H1 (cell line): ENCODE measurements at regions not wholly inside any gene's neighbourhood (a gene's known extent, or its start where the extent isn't known, plus 50 kb on each side); places are given as distances from the start of the nearest gene placed in this dataset.
A peak's percentile ranks its signal among the peaks of the same experiment; 100 is the strongest.

Source experiments
- CTCF ChIA-PET: fragments of 300-600 bp; sonication (Branson Sonifier 250); formaldehyde crosslinking; loops from one replicate; lab custom pipeline; 2021; ENCODE audit not compliant: partially characterized antibody; lab: Charles Lee
- POLR2A ChIA-PET: fragments of 300-600 bp; sonication (Branson Sonifier 250); formaldehyde crosslinking; loops from one replicate; lab custom pipeline; 2021; ENCODE audit warnings: inconsistent platforms; ENCODE audit not compliant: partially characterized antibody; lab: Charles Lee
- DNase-seq, 2 experiments: peaks; one replicate each; pipeline versions ENCODE4 v3.0.0 to v3.0.0-alpha.2; 2010 to 2022; ENCODE audit warnings: low spot score in 2 of 2, low read depth in 1 of 2, mixed read lengths in 1 of 2
- FAIRE-seq: peaks from 2 replicates; lab custom pipeline; 2011; peaks lifted over from hg19 to GRCh38; lab: Jason Lieb, UNC
- H2AFZ ChIP-seq: 2 replicates; pipeline ENCODE4 v1.8.1; 2012; ENCODE audit warnings: low read length, inconsistent platforms
- H2AK5ac ChIP-seq: 2 replicates; pipeline ENCODE4 v1.6.1; 2013; ENCODE audit warnings: low read depth, low read length
- H2BK120ac ChIP-seq: replicated peaks from 2 replicates; pipeline ENCODE3; 2013; ENCODE audit warnings: low read depth, low read length, inconsistent platforms
- H2BK12ac ChIP-seq: 2 replicates; pipeline ENCODE4 v1.6.1; 2013; ENCODE audit warnings: low read depth, low read length
- H2BK15ac ChIP-seq: 2 replicates; pipeline ENCODE4 v1.6.1; 2013; ENCODE audit warnings: low read length
- H2BK20ac ChIP-seq: 2 replicates; pipeline ENCODE4 v1.6.1; 2013; ENCODE audit warnings: low read length
- H2BK5ac ChIP-seq: 2 replicates; pipeline ENCODE4 v1.6.1; 2013; ENCODE audit warnings: low read depth, low read length
- H3K14ac ChIP-seq: 2 replicates; pipeline ENCODE4 v1.6.1; 2013; ENCODE audit warnings: inconsistent platforms; ENCODE audit not compliant: insufficient read length
- H3K18ac ChIP-seq: 2 replicates; pipeline ENCODE4 v1.6.1; 2013; ENCODE audit warnings: low read length; ENCODE audit errors: extremely low read depth
- H3K23ac ChIP-seq: 2 replicates; pipeline ENCODE4 v1.6.1; 2013; ENCODE audit warnings: inconsistent platforms; ENCODE audit not compliant: insufficient read length
- H3K23me2 ChIP-seq: 2 replicates; pipeline ENCODE4 v1.6.1; 2013; ENCODE audit warnings: low read depth, low read length
- H3K27ac ChIP-seq: 2 replicates; pipeline ENCODE4 v1.6.1; 2011; ENCODE audit warnings: low read depth, low read length, inconsistent platforms
- H3K27me3 ChIP-seq, 4 experiments: replicated peaks in 1 of 4; 1 replicate in 1 of 4; 2 replicates in 3 of 4; pipeline versions ENCODE4 v1.6.1 to v1.8.1; 2011 to 2013; ENCODE audit warnings: low read length in 3 of 4, mild to moderate bottlenecking in 3 of 4, inconsistent platforms in 2 of 4, mixed read lengths in 2 of 4, moderate library complexity in 1 of 4; ENCODE audit not compliant: control insufficient read depth in 3 of 4, insufficient read depth in 3 of 4; ENCODE audit errors: extremely low read depth in 1 of 4
- H3K36me3 ChIP-seq, 4 experiments: 2 replicates each; pipeline versions ENCODE4 v1.6.1 to v1.8.1; 2011 to 2013; ENCODE audit warnings: mild to moderate bottlenecking in 4 of 4, low read length in 3 of 4, moderate library complexity in 2 of 4, control low read depth in 1 of 4, inconsistent platforms in 1 of 4; ENCODE audit not compliant: insufficient read depth in 4 of 4, control insufficient read depth in 2 of 4
- H3K4ac ChIP-seq: replicated peaks from 2 replicates; pipeline ENCODE3; 2013; ENCODE audit warnings: low read length, low read depth, mixed read lengths, inconsistent platforms; ENCODE audit not compliant: insufficient read length
- H3K4me1 ChIP-seq, 4 experiments: replicated peaks in 1 of 4; 1 replicate in 1 of 4; 2 replicates in 3 of 4; pipeline versions ENCODE4 v1.6.1 to v1.8.1; 2011 to 2013; ENCODE audit warnings: low read length in 3 of 4, inconsistent platforms in 2 of 4, mixed read lengths in 1 of 4; ENCODE audit not compliant: insufficient read depth in 4 of 4, control insufficient read depth in 3 of 4
- H3K4me2 ChIP-seq, 2 experiments: 2 replicates each; pipeline versions ENCODE4 v1.6.1 to v1.8.1; 2011 to 2013; ENCODE audit warnings: low read depth in 2 of 2, low read length in 2 of 2, control low read depth in 1 of 2, inconsistent platforms in 1 of 2, mild to moderate bottlenecking in 1 of 2; ENCODE audit not compliant: insufficient read depth in 1 of 2
- H3K4me3 ChIP-seq, 4 experiments: fragments of 200-600, 300-600 bp in 1 of 4; sonication (generic), shearing (Covaris generic), sonication (Bioruptor Twin) in 1 of 4; 2 replicates each; pipeline versions ENCODE4 v1.5.1 to v1.8.1; 2011 to 2016; ENCODE audit warnings: low read length in 4 of 4, low read depth in 3 of 4, control low read depth in 2 of 4, inconsistent platforms in 2 of 4, mild to moderate bottlenecking in 2 of 4, mixed read lengths in 1 of 4, moderate library complexity in 1 of 4; ENCODE audit not compliant: insufficient read depth in 2 of 4; ENCODE audit errors: extremely low read depth in 1 of 4
- H3K56ac ChIP-seq: replicated peaks from 2 replicates; pipeline ENCODE3; 2013; ENCODE audit warnings: low read depth, mild to moderate bottlenecking, mixed read lengths, low read length, inconsistent platforms; ENCODE audit not compliant: insufficient read length
- H3K79me1 ChIP-seq: 2 replicates; pipeline ENCODE4 v1.6.1; 2013; ENCODE audit warnings: low read depth, low read length, control low read depth
- H3K79me2 ChIP-seq, 2 experiments: 2 replicates each; pipeline versions ENCODE4 v1.6.1 to v1.8.1; 2012 to 2013; ENCODE audit warnings: low read length in 2 of 2, mild to moderate bottlenecking in 2 of 2, inconsistent platforms in 1 of 2; ENCODE audit not compliant: insufficient read depth in 2 of 2, control insufficient read depth in 1 of 2
- H3K9ac ChIP-seq, 4 experiments: replicated peaks in 1 of 4; 1 replicate in 1 of 4; 2 replicates in 3 of 4; pipeline versions ENCODE4 v1.6.1 to v1.8.1; 2011 to 2013; ENCODE audit warnings: low read depth in 3 of 4, low read length in 3 of 4, control low read depth in 2 of 4, mild to moderate bottlenecking in 2 of 4, moderate library complexity in 2 of 4, inconsistent platforms in 1 of 4; ENCODE audit errors: extremely low read depth in 1 of 4
- H3K9me3 ChIP-seq, 2 experiments: 2 replicates each; pipeline versions ENCODE4 v1.6.1 to v1.8.1; 2012 to 2013; ENCODE audit warnings: mild to moderate bottlenecking in 2 of 2, moderate library complexity in 2 of 2, control low read depth in 1 of 2, inconsistent platforms in 1 of 2, low read depth in 1 of 2, low read length in 1 of 2, mixed read lengths in 1 of 2; ENCODE audit not compliant: insufficient read depth in 2 of 2
- H4K20me1 ChIP-seq, 2 experiments: replicated peaks in 1 of 2; 2 replicates each; pipeline versions ENCODE3 to v1.8.1; 2011 to 2013; ENCODE audit warnings: inconsistent platforms in 2 of 2, low read length in 2 of 2, mild to moderate bottlenecking in 1 of 2; ENCODE audit not compliant: insufficient read depth in 2 of 2, control insufficient read depth in 1 of 2
- H4K5ac ChIP-seq: 2 replicates; pipeline ENCODE4 v1.6.1; 2013; ENCODE audit warnings: low read length, low read depth, mixed read lengths, inconsistent platforms; ENCODE audit not compliant: insufficient read length
- H4K8ac ChIP-seq: 2 replicates; pipeline ENCODE4 v1.8.0; 2013; ENCODE audit warnings: mild to moderate bottlenecking, moderate library complexity, low read length, inconsistent platforms; ENCODE audit not compliant: insufficient read depth; ENCODE audit errors: extremely low read depth
- H4K91ac ChIP-seq: replicated peaks from 2 replicates; pipeline ENCODE3; 2013; ENCODE audit warnings: low read length, mixed read lengths, inconsistent platforms; ENCODE audit not compliant: insufficient read length
- CEBPB ChIP-seq: IDR thresholded peaks from 2 replicates; pipeline ENCODE4 v1.6.1; 2012; ENCODE audit warnings: low read depth, low read length
- EGR1 ChIP-seq: IDR thresholded peaks from 2 replicates; pipeline ENCODE4 v1.6.1; 2011; ENCODE audit warnings: low read depth, low read length, borderline replicate concordance
- KDM5A ChIP-seq: fragments of 200-600 bp; IDR thresholded peaks from 2 replicates; pipeline ENCODE4 v1.7.1; 2012; ENCODE audit warnings: mild to moderate bottlenecking, low read length, inconsistent platforms, mixed read lengths
- TCF12 ChIP-seq: IDR thresholded peaks from 2 replicates; pipeline ENCODE4 v1.6.1; 2011; ENCODE audit warnings: low read depth, mild to moderate bottlenecking, low read length
- WGBS, 2 experiments: shearing (Covaris generic) in 1 of 2; methylation state at CpG; one replicate each; pipeline versions ENCODE4 v1.1.6 to v1.1.7; 2013 to 2015; ENCODE audit warnings: low lambda C conversion rate in 2 of 2, mixed read lengths in 2 of 2, inconsistent platforms in 1 of 2, low coverage in 1 of 2, missing lambda C conversion rate in 1 of 2; ENCODE audit not compliant: insufficient replicate concordance in 2 of 2, insufficient coverage in 1 of 2, insufficient read length in 1 of 2; ENCODE audit errors: extremely low coverage in 1 of 2, missing lambda C conversion rate in 1 of 2; 5-methylcytosine and 5-hydroxymethylcytosine counted together

DNA sequence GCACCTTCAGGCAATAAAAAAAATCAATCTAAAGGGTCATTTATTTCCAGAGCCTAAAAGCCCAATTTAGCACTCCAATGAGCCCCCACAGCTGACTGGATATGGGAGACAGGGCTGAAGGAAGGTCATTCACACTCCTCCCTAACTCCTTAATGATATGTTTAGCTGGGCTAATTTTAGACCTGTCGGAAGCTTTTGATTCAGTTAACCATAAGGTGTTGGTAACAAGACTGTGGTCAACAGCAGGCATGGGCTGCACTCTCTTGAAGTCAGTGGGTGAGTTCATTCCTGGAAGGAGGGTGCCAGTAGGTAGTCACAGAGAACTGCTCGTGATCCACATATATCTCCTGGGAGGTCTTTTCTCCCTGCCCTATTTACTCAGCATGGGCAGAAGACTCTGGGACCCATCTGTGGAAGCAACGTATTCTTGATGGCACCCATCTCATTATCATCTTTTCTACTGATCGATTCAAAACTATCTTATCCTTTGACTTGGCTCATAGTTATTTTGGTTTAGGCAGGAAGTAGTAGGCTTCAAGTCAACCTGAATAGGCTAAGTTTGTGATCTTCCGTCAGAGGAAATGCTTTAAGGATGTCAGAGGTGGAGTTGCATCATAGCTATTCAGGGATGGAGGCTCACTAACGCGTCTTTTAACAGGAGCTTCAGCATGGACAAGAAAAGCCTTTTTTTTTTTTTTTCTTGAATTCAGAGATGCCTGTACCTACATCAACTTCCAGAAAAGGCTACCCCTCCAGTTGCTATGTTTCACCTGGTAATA lies 367.7 kb upstream of the SLC30A5 start:
- H3K23ac ChIP-seq, result no peak overlapping the region
- H4K91ac ChIP-seq, result no peak overlapping the region
- H2BK5ac ChIP-seq, result no peak overlapping the region
- H2BK12ac ChIP-seq, result no peak overlapping the region
- no peak overlapping the region for H3K4me2 ChIP-seq
- no peak overlapping the region for H4K5ac ChIP-seq
- ChIA-PET CTCF (no interaction called here), POLR2A (no interaction called here)
- H3K23me2 ChIP-seq, result no peaks in the 10 kb centered on the region
- peaks cover 0 to 3% (median 0%) of the 10 kb centered on the region in 4 experiments; a peak in 1 of 7 replicates for H3K4me1 ChIP-seq
- no peak overlapping the region for H3K4ac ChIP-seq
- no peak overlapping the region for H2BK15ac ChIP-seq
- H2BK20ac ChIP-seq, result no peak overlapping the region
- H2AK5ac ChIP-seq, result no peak overlapping the region
- no peaks in the 10 kb centered on the region for H3K9me3 ChIP-seq
- no peaks in the 10 kb centered on the region for H4K20me1 ChIP-seq
- H3K4me3 ChIP-seq, result no peak overlapping the region
- no peaks in the 10 kb centered on the region for H3K79me1 ChIP-seq
- H3K27ac ChIP-seq, result no peak overlapping the region
- DNase-seq (no peak), FAIRE-seq (no peak)
- H2BK120ac ChIP-seq, result no peak overlapping the region
- no peak overlapping the region for H2AFZ ChIP-seq
- 94% methylated on average over 7 of the region's 7 CpGs; no CpG with 5 or more reads in 1 of the 2 experiments for WGBS, 2 experiments
- no peak overlapping the region for H3K14ac ChIP-seq
- H3K27me3 ChIP-seq, result no peaks in the 10 kb centered on the region
- no peak for TF ChIP-seq KDM5A
- no peak for TF ChIP-seq TCF12
- peak; percentile 20; the same call in 1 of the 2 replicates for TF ChIP-seq CEBPB
- TF ChIP-seq EGR1, result no peak
- no peak overlapping the region for H3K56ac ChIP-seq
- H3K79me2 ChIP-seq, result no peaks in the 10 kb centered on the region
- no peak overlapping the region for H4K8ac ChIP-seq
- no peaks in the 10 kb centered on the region for H3K36me3 ChIP-seq
- H3K9ac ChIP-seq, result no peak overlapping the region
- H3K18ac ChIP-seq, result no peak overlapping the region
